ENCODE measurements at regions not wholly inside any gene's neighbourhood (a gene's known extent, or its start where the extent isn't known, plus 50 kb on each side); places are given as distances from the start of the nearest gene placed in this dataset.

GRCh38 chr12:40618636-40619035 lies 73.6 kb upstream of the CNTN1 start:
- H3K79me2 ChIP-seq (ENCODE audit: insufficient read depth, low read depth), result no peaks in the 10 kb centered on the region
- H3K4me1 ChIP-seq (ENCODE audit: low read depth, poor library complexity, severe bottlenecking), result no peaks in the 10 kb centered on the region
- H3K4me2 ChIP-seq, result no peak overlapping the region
- no peak overlapping the region for H3K27ac ChIP-seq
- H2AFZ ChIP-seq (ENCODE audit: low read depth), result no peak overlapping the region
- H3K4me3 ChIP-seq (IDR thresholded peaks at IDR 0.05; ENCODE audit: insufficient read depth, low read depth, low read length), result no peak overlapping the region
- H3K36me3 ChIP-seq (ENCODE audit: insufficient read depth), result no peaks in the 10 kb centered on the region
- H3K9ac ChIP-seq, result no peak overlapping the region
- TF ChIP-seq CTCF (conservative IDR thresholded peaks at IDR 0.05; ENCODE audit: low read depth, low read length), result no peak
- H3K27me3 ChIP-seq (ENCODE audit: insufficient read depth, low read depth), result no peaks in the 10 kb centered on the region
- H4K20me1 ChIP-seq (ENCODE audit: insufficient read depth), result no peaks in the 10 kb centered on the region

DNA sequence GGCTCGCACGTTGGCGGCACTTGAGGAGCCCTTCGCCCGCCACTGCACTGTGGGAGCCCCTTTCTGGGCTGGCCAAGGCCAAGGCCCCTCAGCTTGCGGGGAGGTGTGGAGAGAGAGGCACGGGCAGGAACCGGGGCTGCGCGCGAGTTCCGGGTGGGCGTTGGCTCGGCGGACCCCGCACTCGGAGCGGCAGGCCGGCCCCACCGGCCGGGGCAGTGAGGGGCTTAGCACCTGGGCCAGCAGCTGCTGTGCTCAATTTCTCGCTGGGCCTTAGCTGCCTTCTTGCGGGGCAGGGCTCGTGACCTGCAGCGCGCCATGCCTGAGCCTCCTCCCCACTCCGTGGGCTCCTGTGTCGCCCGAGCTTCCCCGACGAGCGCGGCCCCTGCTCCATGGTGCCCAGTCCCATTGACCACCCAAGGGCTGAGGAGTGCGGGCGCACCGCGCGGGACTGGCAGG lies 71.6 kb upstream of the CNTN1 start:
- H3K4me1 ChIP-seq (ENCODE audit: low read depth, poor library complexity, severe bottlenecking), result no peaks in the 10 kb centered on the region
- no peaks in the 10 kb centered on the region for H4K20me1 ChIP-seq (ENCODE audit: insufficient read depth)
- TF ChIP-seq CTCF (conservative IDR thresholded peaks at IDR 0.05; ENCODE audit: low read depth, low read length), result no peak
- H3K27ac ChIP-seq, result no peak overlapping the region
- no peak overlapping the region for H3K9ac ChIP-seq
- H3K36me3 ChIP-seq (ENCODE audit: insufficient read depth), result no peaks in the 10 kb centered on the region
- H3K4me2 ChIP-seq, result no peak overlapping the region
- no peaks in the 10 kb centered on the region for H3K27me3 ChIP-seq (ENCODE audit: insufficient read depth, low read depth)
- no peaks in the 10 kb centered on the region for H3K79me2 ChIP-seq (ENCODE audit: insufficient read depth, low read depth)
- H2AFZ ChIP-seq (ENCODE audit: low read depth), result no peak overlapping the region
- no peak overlapping the region for H3K4me3 ChIP-seq (IDR thresholded peaks at IDR 0.05; ENCODE audit: insufficient read depth, low read depth, low read length)

- Histone ChIP-seq H2AFZ (ENCODE audit: low read depth) (no peak overlapping the region), H3K4me2 (no peak overlapping the region), H3K36me3 (ENCODE audit: insufficient read depth) (no peaks in the 10 kb centered on the region)
Measured at GRCh38 chr12:40622246-40622838, 69.9 kb upstream of the CNTN1 start.

GRCh38 chr12:40632171-40632570 lies 60.1 kb upstream of the CNTN1 start:
- no peak overlapping the region for H3K27ac ChIP-seq
- no peak overlapping the region for H2AFZ ChIP-seq (ENCODE audit: low read depth)
- H3K4me2 ChIP-seq, result no peak overlapping the region
- H3K36me3 ChIP-seq (ENCODE audit: insufficient read depth), result no peaks in the 10 kb centered on the region
- H3K79me2 ChIP-seq (ENCODE audit: insufficient read depth, low read depth), result no peaks in the 10 kb centered on the region
- H3K4me1 ChIP-seq (ENCODE audit: low read depth, poor library complexity, severe bottlenecking), result no peaks in the 10 kb centered on the region
- H3K4me3 ChIP-seq (IDR thresholded peaks at IDR 0.05; ENCODE audit: insufficient read depth, low read depth, low read length), result no peak overlapping the region
- TF ChIP-seq CTCF (conservative IDR thresholded peaks at IDR 0.05; ENCODE audit: low read depth, low read length), result no peak
- no peaks in the 10 kb centered on the region for H3K27me3 ChIP-seq (ENCODE audit: insufficient read depth, low read depth)
- H4K20me1 ChIP-seq (ENCODE audit: insufficient read depth), result no peaks in the 10 kb centered on the region
- H3K9ac ChIP-seq, result no peak overlapping the region

More at GRCh38 chr12:40622246-40622838, 69.9 kb upstream of the CNTN1 start:
- Histone ChIP-seq H3K27me3 (ENCODE audit: insufficient read depth, low read depth) (no peaks in the 10 kb centered on the region), H3K9ac (no peak overlapping the region), H3K79me2 (ENCODE audit: insufficient read depth, low read depth) (no peaks in the 10 kb centered on the region), H3K4me1 (ENCODE audit: low read depth, poor library complexity, severe bottlenecking) (no peaks in the 10 kb centered on the region), H3K27ac (no peak overlapping the region), H3K4me3 (IDR thresholded peaks at IDR 0.05; ENCODE audit: insufficient read depth, low read depth, low read length) (no peak overlapping the region), H4K20me1 (ENCODE audit: insufficient read depth) (no peaks in the 10 kb centered on the region)
- peak; percentile 83 for TF ChIP-seq CTCF (conservative IDR thresholded peaks at IDR 0.05; ENCODE audit: low read depth, low read length)
